Upper lobe of left lung (tissue), 4 donors: ENCODE measurements at regions not wholly inside any gene's neighbourhood (a gene's known extent, or its start where the extent isn't known, plus 50 kb on each side); places are given as distances from the start of the nearest gene placed in this dataset.

Experiments used
- POLR2A ChIP-seq, 4 donors: fragments of 450-650 bp; IDR thresholded peaks; one replicate each; pipeline ENCODE4 v1.5.1; 2016 to 2017; ENCODE audit warnings: antibody characterized with exemption in 4 of 4, mild to moderate bottlenecking in 2 of 4
- POLR2AphosphoS5 ChIP-seq, 2 donors: sonication (generic); formaldehyde crosslinking; IDR thresholded peaks; one replicate each; pipeline ENCODE4 v1.5.1; 2017; ENCODE audit warnings: antibody characterized with exemption in 2 of 2
- TF ChIP-seq, protein P1 (sequence below), 6 experiments: fragments of 450-650 bp in 4 of 6; fragments of 200-600 bp in 2 of 6; sonication (generic) in 2 of 6; IDR thresholded peaks; one replicate each; pipeline ENCODE4 v1.5.1; 2016 to 2019; ENCODE audit warnings: antibody characterized with exemption in 6 of 6

- TF ChIP-seq POLR2A (IDR thresholded peaks at IDR 0.05) = no peak
- TF ChIP-seq, protein P1, sequence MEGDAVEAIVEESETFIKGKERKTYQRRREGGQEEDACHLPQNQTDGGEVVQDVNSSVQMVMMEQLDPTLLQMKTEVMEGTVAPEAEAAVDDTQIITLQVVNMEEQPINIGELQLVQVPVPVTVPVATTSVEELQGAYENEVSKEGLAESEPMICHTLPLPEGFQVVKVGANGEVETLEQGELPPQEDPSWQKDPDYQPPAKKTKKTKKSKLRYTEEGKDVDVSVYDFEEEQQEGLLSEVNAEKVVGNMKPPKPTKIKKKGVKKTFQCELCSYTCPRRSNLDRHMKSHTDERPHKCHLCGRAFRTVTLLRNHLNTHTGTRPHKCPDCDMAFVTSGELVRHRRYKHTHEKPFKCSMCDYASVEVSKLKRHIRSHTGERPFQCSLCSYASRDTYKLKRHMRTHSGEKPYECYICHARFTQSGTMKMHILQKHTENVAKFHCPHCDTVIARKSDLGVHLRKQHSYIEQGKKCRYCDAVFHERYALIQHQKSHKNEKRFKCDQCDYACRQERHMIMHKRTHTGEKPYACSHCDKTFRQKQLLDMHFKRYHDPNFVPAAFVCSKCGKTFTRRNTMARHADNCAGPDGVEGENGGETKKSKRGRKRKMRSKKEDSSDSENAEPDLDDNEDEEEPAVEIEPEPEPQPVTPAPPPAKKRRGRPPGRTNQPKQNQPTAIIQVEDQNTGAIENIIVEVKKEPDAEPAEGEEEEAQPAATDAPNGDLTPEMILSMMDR (IDR thresholded peaks at IDR 0.05) = no peak
- no peak for TF ChIP-seq POLR2AphosphoS5 (IDR thresholded peaks at IDR 0.05)
Observed at GRCh38 chr4:53809816-53810215, 218.5 kb upstream of the LNX1 start.
